GM12874 (cell line): ENCODE measurements at regions not wholly inside any gene's neighbourhood (a gene's known extent, or its start where the extent isn't known, plus 50 kb on each side); places are given as distances from the start of the nearest gene placed in this dataset.

Experiments used
- TF ChIP-seq, protein P1 (sequence below): IDR thresholded peaks from 2 replicates; pipeline ENCODE4 v1.5.1; 2011; ENCODE audit warnings: low read depth, mild to moderate bottlenecking, control low read depth, low read length, moderate library complexity; ENCODE audit not compliant: insufficient read depth

DNA sequence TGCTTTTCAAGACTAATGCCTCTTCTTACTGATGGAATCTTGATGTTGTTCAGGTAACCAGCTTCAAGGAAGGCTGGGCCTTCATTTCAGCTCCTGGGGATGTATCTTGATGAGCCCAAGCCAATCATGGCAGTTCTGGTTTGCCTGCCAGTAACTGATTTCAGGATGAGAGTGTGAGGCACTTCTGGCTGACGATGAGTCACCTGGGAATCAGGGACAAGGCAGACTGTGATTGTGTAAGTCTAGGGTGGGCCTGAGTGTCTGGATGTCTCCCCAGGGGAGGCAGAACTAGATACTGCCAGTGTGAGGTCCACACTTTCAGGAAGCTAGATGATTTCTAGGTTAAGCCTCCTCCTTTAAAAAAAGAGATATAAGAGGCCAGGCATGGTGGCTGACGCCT is 77.3 kb upstream of the KL start:
- TF ChIP-seq, protein P1, sequence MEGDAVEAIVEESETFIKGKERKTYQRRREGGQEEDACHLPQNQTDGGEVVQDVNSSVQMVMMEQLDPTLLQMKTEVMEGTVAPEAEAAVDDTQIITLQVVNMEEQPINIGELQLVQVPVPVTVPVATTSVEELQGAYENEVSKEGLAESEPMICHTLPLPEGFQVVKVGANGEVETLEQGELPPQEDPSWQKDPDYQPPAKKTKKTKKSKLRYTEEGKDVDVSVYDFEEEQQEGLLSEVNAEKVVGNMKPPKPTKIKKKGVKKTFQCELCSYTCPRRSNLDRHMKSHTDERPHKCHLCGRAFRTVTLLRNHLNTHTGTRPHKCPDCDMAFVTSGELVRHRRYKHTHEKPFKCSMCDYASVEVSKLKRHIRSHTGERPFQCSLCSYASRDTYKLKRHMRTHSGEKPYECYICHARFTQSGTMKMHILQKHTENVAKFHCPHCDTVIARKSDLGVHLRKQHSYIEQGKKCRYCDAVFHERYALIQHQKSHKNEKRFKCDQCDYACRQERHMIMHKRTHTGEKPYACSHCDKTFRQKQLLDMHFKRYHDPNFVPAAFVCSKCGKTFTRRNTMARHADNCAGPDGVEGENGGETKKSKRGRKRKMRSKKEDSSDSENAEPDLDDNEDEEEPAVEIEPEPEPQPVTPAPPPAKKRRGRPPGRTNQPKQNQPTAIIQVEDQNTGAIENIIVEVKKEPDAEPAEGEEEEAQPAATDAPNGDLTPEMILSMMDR = no peak

DNA sequence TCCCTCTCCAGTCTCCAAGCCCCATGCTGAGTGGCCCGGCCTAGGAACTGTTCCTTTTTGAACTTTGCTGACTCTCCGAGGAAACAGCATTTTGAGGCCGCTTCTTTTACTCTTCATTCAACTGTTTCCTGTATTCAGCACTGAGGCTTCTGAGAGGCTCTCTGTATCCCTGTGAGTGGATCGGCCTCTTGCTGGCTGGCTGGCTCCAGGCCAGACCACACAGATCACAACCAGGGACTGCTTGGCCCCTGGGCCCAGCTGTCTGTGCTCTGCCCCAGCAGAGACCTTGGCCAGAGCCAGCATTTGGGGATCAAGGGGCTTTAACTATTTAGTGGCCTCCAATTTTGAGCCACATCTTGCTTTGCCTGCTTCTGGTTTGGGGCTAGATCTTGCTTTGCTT is 75.6 kb upstream of the KL start:
- TF ChIP-seq, protein P1 = no peak

DNA sequence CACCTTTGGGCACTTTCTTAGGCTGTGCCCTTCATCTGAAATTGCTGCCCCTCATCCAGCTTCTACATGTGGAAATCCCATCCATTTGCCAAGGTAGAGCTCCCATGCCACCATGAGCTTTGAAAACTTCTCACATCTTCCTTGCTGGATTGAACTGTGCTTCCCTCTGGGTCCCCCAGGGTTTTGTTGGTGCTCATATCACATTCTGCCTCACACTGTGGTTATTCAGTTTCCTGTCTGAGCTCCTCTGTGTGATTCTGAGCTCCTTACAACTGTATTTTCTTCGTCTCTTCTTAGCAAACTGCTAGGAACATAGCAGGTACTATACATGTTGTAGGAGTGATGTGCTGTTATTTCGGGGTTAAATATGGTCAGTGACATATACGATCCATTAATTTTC is 74.9 kb upstream of the KL start:
- TF ChIP-seq, protein P1 = no peak

DNA sequence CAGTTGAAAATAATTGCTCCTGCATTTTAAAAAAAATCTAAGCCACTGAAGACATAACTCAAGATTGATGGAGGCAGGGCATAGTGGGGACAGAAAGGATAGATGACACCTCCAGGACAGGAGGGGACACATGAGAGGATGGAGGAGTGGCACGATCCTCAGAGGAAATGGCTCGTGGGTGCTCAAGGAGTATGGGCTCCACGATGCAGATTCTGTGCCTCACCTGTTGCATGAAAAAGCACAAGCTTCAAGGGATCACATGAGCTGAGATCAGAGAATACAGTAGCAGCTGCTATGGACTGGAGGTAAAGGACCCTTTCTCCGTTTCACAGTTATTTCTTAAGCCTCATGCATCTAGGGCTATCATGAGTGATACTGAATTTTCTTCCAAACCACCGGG is 69.7 kb upstream of the KL start:
- TF ChIP-seq, protein P1 = no peak

DNA sequence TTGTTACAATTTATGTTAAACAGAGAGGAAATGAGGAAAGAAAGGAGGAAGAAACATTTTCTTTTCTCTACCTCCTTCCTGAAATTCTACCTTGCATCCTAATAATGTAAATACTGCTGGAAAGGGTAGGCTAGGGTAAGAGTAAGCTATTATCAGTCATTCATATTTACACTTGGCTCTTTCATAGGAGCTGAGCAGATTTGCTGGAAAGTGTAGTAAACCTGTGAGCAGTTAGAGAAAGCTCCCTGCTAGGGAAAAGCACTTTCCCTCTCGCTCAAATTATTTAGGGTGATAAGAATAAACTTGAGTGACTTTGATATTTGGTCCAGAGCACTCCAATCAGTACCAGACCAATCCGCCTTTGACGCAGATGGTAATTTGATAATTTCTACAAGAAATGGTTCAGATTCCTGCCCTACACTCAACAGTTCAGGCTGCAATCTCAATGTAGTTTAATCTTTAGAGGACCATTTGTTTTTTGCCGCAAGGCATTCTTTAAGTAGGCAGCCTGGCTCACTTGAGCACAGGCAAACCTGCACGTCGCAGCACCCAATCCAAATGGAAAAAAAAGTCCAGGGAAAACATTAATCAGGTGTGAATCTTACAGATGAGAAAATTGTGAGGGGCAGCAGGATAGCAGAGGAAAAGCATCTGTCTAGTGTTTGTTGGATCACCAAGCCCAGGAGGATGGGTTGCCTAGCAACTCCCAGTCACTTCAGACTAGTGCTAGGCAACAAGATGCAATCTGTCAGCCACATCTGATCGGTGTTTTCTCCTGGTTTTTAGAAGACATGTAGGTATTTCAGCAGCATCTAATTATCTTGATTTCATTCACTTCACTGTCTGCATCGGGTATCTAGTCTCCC is 68.6 kb upstream of the KL start:
- TF ChIP-seq, protein P1 = no peak

DNA sequence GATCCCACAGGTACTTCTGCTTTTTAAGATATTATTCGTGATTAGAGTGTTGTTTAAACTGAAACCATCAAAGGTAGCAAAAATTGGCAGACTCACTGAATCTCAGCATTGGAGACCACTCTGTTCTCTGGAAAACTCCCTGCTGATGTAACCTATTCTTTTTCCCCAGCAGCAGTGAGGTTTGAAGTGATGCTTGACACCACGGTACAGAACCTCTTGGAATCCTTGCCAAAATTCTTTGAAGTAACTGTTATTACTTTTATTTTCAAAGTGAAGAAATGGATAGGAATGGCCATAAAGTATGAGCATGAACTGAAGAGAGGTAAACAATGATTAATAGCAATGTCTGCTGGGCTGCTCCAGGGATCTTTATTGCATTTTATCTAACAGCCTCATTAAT is 66.4 kb upstream of the KL start:
- TF ChIP-seq, protein P1 = no peak

DNA sequence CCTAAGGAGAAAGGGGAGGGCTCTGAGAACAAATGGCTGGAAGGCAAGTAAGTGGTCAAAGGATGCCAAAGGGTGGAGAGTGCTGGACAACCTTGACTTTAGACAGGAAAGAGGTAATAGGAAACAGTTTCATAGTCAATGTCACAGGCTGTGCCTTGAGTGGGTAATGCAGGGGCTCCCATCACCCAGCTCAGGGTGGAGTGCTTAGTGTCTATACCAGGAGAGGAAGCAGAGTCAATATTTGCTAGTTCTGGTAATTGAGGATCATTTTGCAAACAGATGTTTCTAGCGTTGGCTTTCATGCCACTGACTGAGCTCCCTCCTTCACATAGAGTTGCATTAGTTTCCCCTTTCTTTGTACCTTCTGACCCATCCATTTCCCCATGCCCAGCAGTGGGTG is 64.6 kb upstream of the KL start:
- TF ChIP-seq, protein P1 = no peak
